Fibroblast of lung (primary cell): ENCODE measurements at regions not wholly inside any gene's neighbourhood (a gene's known extent, or its start where the extent isn't known, plus 50 kb on each side); places are given as distances from the start of the nearest gene placed in this dataset.

Experiments used
- DNase-seq, 2 donors: peaks; one replicate each; pipeline versions ENCODE4 v3.0.0 to v3.0.0-alpha.2; 2010; ENCODE audit warnings: low read depth in 2 of 2
- H2AFZ ChIP-seq: 2 replicates; pipeline ENCODE4 v1.5.1; 2012; ENCODE audit warnings: low read length, control low read depth, inconsistent platforms
- H3K27ac ChIP-seq: 2 replicates; pipeline ENCODE4 v1.5.1; 2011; ENCODE audit warnings: low read length, control low read depth; ENCODE audit not compliant: insufficient read depth
- H3K27me3 ChIP-seq: 2 replicates; pipeline ENCODE4 v1.5.1; 2011; ENCODE audit warnings: mild to moderate bottlenecking, low read length; ENCODE audit not compliant: control insufficient read depth, insufficient read depth
- H3K36me3 ChIP-seq: 2 replicates; pipeline ENCODE4 v1.5.1; 2011; ENCODE audit warnings: low read length; ENCODE audit not compliant: control insufficient read depth, insufficient read depth
- H3K4me1 ChIP-seq: 2 replicates; pipeline ENCODE4 v1.5.1; 2011; ENCODE audit warnings: low read length; ENCODE audit not compliant: control insufficient read depth, insufficient read depth; ENCODE audit errors: extremely low read depth
- H3K4me2 ChIP-seq: 2 replicates; pipeline ENCODE4 v1.5.1; 2011; ENCODE audit warnings: low read length, control low read depth; ENCODE audit not compliant: insufficient read depth; ENCODE audit errors: extremely low read depth
- H3K4me3 ChIP-seq, 4 experiments: fragments of 200-600 bp in 1 of 4; sonication (generic) in 1 of 4; replicated peaks in 1 of 4; 2 replicates each; pipeline ENCODE4 v1.5.1; 2011 to 2016; ENCODE audit warnings: low read length in 4 of 4, low read depth in 3 of 4, mild to moderate bottlenecking in 3 of 4, control low read depth in 2 of 4, inconsistent platforms in 1 of 4, mixed read lengths in 1 of 4; ENCODE audit not compliant: insufficient read depth in 1 of 4; ENCODE audit errors: control extremely low read depth in 1 of 4
- H3K79me2 ChIP-seq: 2 replicates; pipeline ENCODE4 v1.5.1; 2012; ENCODE audit warnings: mild to moderate bottlenecking, low read length, inconsistent platforms; ENCODE audit not compliant: control insufficient read depth, insufficient read depth
- H3K9ac ChIP-seq: 2 replicates; pipeline ENCODE4 v1.5.1; 2011; ENCODE audit warnings: mild to moderate bottlenecking, low read length, control low read depth; ENCODE audit not compliant: insufficient read depth
- H3K9me3 ChIP-seq: 2 replicates; pipeline ENCODE4 v1.5.1; 2012; ENCODE audit warnings: low read depth, low read length; ENCODE audit not compliant: control insufficient read depth, insufficient read depth
- H4K20me1 ChIP-seq: 2 replicates; pipeline ENCODE4 v1.5.1; 2011; ENCODE audit warnings: low read length; ENCODE audit not compliant: control insufficient read depth, insufficient read depth; ENCODE audit errors: extremely low read depth
- EZH2 ChIP-seq: IDR thresholded peaks from 2 replicates; pipeline ENCODE4 v1.5.1; 2012; ENCODE audit warnings: low read length, control low read depth, mild to moderate bottlenecking; ENCODE audit errors: missing control alignments
- TF ChIP-seq, protein P1 (sequence below), 2 donors: IDR thresholded peaks in 1 of 2; conservative IDR thresholded peaks in 1 of 2; 1 replicate in 1 of 2; 2 replicates in 1 of 2; pipeline ENCODE4 v1.5.1; 2011 to 2012; ENCODE audit warnings: low read length in 2 of 2, control low read depth in 1 of 2, inconsistent platforms in 1 of 2, low read depth in 1 of 2, mild to moderate bottlenecking in 1 of 2

- Histone ChIP-seq H3K9ac (no peak overlapping the region), H4K20me1 (no peaks in the 10 kb centered on the region), H3K27me3 (peaks cover 17% of the 10 kb centered on the region), H2AFZ (no peak overlapping the region), H3K36me3 (no peaks in the 10 kb centered on the region), H3K4me2 (no peak overlapping the region), H3K4me3 (no peak overlapping the region), H3K27ac (no peak overlapping the region), H3K9me3 (no peaks in the 10 kb centered on the region), H3K79me2 (no peaks in the 10 kb centered on the region), H3K4me1 (no peaks in the 10 kb centered on the region)
- DNase-seq, result peak in 1 of 2 donors; percentile 75
- no peak for TF ChIP-seq EZH2
- TF ChIP-seq, protein P1, sequence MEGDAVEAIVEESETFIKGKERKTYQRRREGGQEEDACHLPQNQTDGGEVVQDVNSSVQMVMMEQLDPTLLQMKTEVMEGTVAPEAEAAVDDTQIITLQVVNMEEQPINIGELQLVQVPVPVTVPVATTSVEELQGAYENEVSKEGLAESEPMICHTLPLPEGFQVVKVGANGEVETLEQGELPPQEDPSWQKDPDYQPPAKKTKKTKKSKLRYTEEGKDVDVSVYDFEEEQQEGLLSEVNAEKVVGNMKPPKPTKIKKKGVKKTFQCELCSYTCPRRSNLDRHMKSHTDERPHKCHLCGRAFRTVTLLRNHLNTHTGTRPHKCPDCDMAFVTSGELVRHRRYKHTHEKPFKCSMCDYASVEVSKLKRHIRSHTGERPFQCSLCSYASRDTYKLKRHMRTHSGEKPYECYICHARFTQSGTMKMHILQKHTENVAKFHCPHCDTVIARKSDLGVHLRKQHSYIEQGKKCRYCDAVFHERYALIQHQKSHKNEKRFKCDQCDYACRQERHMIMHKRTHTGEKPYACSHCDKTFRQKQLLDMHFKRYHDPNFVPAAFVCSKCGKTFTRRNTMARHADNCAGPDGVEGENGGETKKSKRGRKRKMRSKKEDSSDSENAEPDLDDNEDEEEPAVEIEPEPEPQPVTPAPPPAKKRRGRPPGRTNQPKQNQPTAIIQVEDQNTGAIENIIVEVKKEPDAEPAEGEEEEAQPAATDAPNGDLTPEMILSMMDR (conservative IDR thresholded peaks at IDR 0.05 in 1 of 2, IDR thresholded peaks at IDR 0.05 in 1 of 2; ENCODE audit: low read depth in 1 of 2, low read length in 2 of 2), result no peak
These were observed 219.9 kb downstream of the MN1 start for GRCh38 chr22:27581688-27582087.

DNA sequence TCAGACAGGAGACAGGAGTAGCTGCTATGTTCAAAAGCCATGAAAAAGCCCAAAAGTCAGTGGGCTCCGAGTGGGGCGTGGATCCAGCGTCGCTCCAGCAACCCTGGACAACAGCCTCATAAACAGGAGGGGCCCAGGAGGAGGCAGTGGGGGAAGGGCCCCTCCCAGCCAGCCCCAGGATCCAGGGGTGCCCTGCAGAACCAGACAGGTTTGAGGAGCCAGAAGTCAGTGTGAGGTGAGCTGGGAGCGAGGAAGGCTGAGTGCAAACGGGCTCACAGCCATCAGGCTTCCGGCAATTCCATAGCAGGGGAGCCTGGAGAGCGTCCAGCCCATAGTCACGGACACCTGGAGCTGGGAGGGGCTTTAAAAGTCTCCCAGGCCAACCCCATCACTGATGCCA lies 217.7 kb downstream of the MN1 start:
- H3K27ac ChIP-seq, result no peak overlapping the region
- peaks cover 14% of the 10 kb centered on the region for H3K27me3 ChIP-seq
- TF ChIP-seq, protein P1 (conservative IDR thresholded peaks at IDR 0.05 in 1 of 2, IDR thresholded peaks at IDR 0.05 in 1 of 2; ENCODE audit: low read depth in 1 of 2, low read length in 2 of 2), result no peak
- no peak for TF ChIP-seq EZH2
- no peaks in the 10 kb centered on the region for H4K20me1 ChIP-seq
- no peak overlapping the region for H2AFZ ChIP-seq
- H3K9ac ChIP-seq, result no peak overlapping the region
- no peak overlapping the region for H3K4me3 ChIP-seq
- H3K4me2 ChIP-seq, result no peak overlapping the region
- no peaks in the 10 kb centered on the region for H3K4me1 ChIP-seq
- H3K36me3 ChIP-seq, result no peaks in the 10 kb centered on the region
- H3K79me2 ChIP-seq, result no peaks in the 10 kb centered on the region
- no peak for DNase-seq
- H3K9me3 ChIP-seq, result no peaks in the 10 kb centered on the region

DNA sequence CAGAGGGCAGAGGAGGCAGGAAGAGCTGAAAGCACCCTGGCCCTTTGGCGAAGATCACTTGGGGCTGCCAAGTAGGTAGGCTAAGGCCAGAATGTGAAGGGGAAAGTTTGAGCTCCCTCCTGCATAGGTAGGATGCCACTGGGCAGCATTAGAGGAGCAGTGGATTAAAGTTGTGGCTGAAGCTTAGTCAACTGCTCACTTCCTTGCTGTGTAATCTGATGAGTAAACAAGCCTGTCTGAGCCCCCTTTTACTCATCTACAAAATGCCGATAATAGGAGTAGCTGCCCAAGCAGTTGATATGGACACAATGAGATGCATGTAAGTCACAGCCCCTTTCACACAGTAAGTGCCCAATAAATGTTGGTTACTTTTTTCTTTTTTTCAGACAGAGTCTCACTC lies 216.4 kb downstream of the MN1 start:
- Histone ChIP-seq H3K79me2 (no peaks in the 10 kb centered on the region), H3K36me3 (no peaks in the 10 kb centered on the region), H3K4me1 (no peaks in the 10 kb centered on the region), H3K4me3 (no peak overlapping the region), H4K20me1 (no peaks in the 10 kb centered on the region), H3K9ac (no peak overlapping the region), H3K27me3 (peaks cover 7% of the 10 kb centered on the region), H3K9me3 (no peaks in the 10 kb centered on the region), H2AFZ (no peak overlapping the region), H3K27ac (no peak overlapping the region), H3K4me2 (no peak overlapping the region)
- DNase-seq, result peak in 1 of 2 donors; percentile 8
- TF ChIP-seq, protein P1 (conservative IDR thresholded peaks at IDR 0.05 in 1 of 2, IDR thresholded peaks at IDR 0.05 in 1 of 2; ENCODE audit: low read depth in 1 of 2, low read length in 2 of 2), result no peak
- no peak for TF ChIP-seq EZH2
